GM08714 (cell line): ENCODE measurements at regions not wholly inside any gene's neighbourhood (a gene's known extent, or its start where the extent isn't known, plus 50 kb on each side); places are given as distances from the start of the nearest gene placed in this dataset.
"Not testable (repeated sequence)": the region's sequence is repeated elsewhere in the genome, so short reads cannot be mapped to it uniquely, and the experiment has no call there.

ENCODE experiments used
- H3K4me3 ChIP-seq: fragments of 200-500 bp; sonication (Bioruptor generic); 2 replicates; pipeline ENCODE4 v1.5.1; 2014; ENCODE audit warnings: mild to moderate bottlenecking, low read length, inconsistent platforms
- ZNF274 ChIP-seq: IDR thresholded peaks from 2 replicates; pipeline ENCODE4 v1.6.1; 2012; ENCODE audit warnings: mild to moderate bottlenecking, low read depth, low read length

GRCh38 chr1:212155219-212155618, 119.7 kb downstream of the DTL start:
- no peak overlapping the region for H3K4me3 ChIP-seq
- no peak for TF ChIP-seq ZNF274

GRCh38 chr1:212157252-212157651, 121.7 kb downstream of the DTL start:
- no peak for TF ChIP-seq ZNF274
- no peak overlapping the region for H3K4me3 ChIP-seq

DNA sequence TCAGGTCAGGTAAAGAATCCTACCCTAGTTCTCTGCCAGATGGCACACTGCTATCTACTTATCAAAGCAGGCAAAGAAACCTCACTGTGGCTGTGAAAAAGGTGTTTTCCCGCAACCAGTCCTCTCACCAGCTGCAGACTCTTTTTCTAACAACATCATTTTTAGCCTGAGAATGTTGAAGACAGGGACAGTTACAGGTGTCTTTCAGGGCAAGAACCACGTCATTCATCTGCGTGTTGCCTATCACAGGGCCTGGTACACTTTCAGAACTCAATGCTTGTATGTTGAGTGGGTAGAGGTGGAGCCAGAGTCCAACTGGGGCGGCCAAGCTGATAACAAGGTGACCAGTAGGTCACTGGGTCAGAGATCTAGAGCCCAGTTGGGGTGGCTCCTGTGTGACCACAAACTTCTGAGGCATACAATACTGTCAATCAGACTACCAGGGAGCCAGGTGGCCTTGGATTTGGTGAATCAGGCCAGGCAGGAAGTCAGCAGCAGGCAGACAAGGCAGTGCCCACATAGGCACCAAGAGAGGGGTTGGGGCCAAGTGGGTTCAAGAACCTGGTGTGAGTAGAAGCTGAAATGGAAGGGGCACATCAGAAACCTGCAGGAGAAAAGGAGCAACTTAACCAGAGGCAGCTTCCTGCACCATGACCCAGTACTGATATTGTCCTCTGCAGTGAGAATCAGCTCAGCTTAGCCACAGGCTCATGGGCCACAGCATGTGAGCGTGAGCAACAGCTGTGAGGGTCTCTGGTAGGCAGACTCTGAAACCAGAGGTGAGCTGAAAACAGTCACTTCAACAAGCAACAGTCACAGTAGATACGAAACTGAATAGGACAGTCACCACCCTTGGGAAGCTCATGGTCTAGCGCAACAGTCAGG, 123.6 kb downstream of the DTL start:
- H3K4me3 ChIP-seq, result no peak overlapping the region
- no peak for TF ChIP-seq ZNF274

DNA sequence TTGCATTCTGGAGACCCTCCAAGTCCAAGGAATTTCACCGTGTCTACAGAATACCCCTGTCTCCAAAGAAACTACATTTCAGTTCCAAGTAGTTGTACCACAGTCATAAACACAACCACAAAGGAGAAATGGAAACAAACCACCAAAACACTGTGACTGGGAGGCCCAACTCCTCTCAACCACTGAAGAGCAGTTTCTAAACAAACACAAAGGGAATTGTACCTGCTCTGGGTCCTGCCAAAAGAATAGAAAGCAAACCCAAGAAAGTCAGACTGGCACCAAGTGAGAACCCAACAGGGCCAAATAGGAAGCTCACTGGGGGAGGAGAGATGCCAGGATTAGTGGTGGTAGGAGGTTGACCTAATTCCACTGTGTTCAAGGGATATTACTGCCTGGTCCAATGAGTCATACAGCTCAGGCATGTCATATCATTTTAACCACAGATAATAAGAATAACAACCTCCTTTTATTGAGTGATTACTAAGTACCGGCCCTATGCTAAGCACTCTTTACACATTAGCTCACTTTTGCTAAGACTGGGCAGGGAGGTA, 123.9 kb upstream of the PPP2R5A start:
- TF ChIP-seq ZNF274, result no peak

DNA sequence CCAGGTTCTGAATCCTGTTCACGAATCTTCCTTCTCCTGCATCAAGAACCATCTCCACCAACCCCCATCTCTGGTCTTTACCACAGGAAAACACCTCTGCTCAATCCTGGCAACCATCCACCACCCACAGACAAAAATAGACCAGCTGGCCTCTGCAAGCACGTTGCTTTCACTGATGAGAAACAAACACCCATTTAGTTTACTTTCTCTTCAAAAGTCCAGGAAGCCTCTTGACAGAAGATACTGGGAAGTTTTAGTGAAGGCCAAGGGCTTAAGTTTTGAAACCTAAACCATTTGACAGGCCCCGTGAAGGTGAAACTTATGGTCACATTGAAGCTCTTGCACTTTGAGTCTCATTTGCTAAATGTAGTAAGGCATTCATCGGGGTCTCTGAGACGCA, 122.6 kb upstream of the PPP2R5A start:
- no peak for TF ChIP-seq ZNF274
- H3K4me3 ChIP-seq, result peak overlapping the region; percentile 9; the same call in 1 of the 2 replicates

More for the DNA sequence above, 123.9 kb upstream of the PPP2R5A start:
- no peak overlapping the region for H3K4me3 ChIP-seq

DNA sequence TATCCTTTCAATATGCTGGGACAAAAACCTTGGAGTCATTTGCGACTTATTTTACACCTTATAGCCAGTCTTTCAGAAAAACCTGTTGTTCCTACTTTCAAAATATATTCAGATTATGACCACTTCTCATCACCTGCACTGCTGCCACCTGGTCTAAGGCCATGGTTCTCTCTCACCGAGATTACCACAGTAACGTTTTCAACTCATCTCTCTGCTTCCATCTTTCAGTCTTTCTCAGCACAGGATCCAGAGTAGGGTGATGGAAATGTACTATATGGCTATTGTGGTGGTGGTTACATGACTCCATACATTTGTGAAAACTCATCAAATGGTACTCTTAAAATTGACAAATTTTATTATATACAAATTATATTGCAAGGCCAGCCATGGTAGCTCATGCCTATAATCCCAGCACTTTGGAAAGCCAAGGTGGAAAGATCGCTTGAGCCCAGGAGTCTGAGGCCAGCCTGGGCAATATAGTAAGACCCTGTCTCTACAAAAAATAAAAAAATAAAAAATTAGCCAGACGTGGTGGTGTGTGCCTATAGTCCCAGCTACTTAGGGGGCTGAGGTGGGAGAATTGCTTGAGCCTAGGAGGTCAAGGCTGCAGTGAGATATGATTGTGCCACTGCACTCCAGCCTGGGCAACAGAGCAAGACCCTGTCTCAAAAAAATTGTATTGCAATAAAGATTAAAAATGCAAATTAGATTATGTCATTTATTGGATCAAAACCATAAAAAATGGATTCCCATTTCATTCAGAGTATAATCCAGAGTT, 120.9 kb upstream of the PPP2R5A start:
- no peak overlapping the region for H3K4me3 ChIP-seq
- TF ChIP-seq ZNF274, result no peak

- H3K4me3 ChIP-seq, result no peak overlapping the region
Observed at GRCh38 chr1:212166244-212166643, 119.0 kb upstream of the PPP2R5A start.

DNA sequence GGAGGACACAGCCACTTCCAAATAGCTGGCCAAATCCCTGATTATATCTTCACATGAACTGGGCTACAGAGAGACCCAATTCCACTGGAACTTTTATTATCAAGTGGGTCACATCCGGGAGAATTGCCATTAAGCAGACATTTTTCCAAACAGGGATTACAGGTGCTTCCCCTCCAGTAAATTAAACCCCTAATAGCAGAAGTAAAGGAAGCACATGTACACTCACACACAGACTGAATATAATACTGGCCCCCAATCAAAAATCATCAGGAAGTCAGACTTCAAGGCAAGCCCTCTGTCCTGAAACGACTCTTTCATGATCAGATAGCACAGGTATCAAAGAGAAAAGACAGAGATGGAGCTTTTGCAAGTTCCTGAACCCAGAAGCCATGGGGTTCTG, 118.6 kb upstream of the PPP2R5A start:
- H3K4me3 ChIP-seq, result no peak overlapping the region
- no peak for TF ChIP-seq ZNF274

More at GRCh38 chr1:212166244-212166643, 119.0 kb upstream of the PPP2R5A start:
- TF ChIP-seq ZNF274, result no peak

DNA sequence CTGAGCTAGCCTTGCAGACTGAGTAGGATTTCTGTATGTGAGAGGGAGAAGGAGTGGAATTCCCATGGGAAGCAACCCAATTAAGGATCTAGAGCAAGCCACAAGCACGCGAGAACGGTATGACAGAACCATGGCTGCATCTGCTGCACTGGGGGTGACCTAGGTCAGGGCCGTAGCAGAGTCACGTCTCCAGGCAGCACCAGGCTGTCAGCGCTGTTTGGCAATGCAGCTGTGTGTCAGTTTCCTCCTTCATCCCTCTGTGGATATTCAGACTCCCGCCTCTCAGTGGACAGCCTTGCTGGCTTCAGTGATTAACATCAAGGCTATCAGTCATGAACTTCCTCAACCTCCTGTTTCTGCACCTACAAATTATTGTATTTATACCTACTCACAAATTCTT, 118.1 kb upstream of the PPP2R5A start:
- TF ChIP-seq ZNF274, result no peak
- no peak overlapping the region for H3K4me3 ChIP-seq

GRCh38 chr1:212173567-212173966, 111.6 kb upstream of the PPP2R5A start:
- no peak for TF ChIP-seq ZNF274
- no peak overlapping the region for H3K4me3 ChIP-seq

DNA sequence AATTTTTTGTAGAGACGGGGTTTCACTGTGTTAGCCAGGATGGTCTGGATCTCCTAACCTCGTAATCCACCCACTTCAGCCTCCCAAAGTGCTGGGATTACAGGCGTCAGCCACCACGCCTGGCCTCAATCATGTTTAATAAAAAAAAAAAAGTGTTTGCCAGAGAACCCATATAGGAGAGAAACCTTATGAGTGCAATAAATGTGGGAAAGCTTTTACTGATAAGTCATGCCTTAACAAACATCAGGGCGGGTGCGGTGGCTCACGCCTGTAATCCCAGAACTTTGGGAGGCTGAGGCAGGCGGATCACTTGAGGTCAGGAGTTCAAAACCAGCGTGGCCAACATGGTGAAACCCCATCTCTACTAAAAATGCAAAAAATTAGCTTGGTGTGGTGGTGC, 110.9 kb upstream of the PPP2R5A start:
- H3K4me3 ChIP-seq, result not testable (repeated sequence)

DNA sequence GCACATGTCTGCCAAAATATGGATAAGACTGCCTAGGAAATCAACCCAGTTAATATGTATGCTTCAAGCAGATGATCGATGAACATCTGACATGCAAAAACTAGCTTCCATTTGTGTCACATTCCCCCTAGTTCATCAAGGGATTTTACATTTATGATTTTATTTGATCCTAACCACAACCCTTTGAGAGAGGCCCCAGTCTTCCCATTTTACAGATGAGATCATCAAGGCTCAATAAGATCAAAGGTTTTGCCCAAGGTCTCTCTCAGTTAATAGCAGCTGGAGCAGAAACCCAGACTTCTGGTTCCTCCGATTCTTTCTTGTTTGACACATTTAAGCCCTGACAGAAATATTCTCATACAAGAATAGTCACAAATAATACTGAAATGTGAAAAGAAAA, 107.7 kb upstream of the PPP2R5A start:
- TF ChIP-seq ZNF274, result no peak
- no peak overlapping the region for H3K4me3 ChIP-seq

- TF ChIP-seq ZNF274, result no peak
- H3K4me3 ChIP-seq, result no peak overlapping the region
Observed at GRCh38 chr1:212178851-212179250, 106.4 kb upstream of the PPP2R5A start.

DNA sequence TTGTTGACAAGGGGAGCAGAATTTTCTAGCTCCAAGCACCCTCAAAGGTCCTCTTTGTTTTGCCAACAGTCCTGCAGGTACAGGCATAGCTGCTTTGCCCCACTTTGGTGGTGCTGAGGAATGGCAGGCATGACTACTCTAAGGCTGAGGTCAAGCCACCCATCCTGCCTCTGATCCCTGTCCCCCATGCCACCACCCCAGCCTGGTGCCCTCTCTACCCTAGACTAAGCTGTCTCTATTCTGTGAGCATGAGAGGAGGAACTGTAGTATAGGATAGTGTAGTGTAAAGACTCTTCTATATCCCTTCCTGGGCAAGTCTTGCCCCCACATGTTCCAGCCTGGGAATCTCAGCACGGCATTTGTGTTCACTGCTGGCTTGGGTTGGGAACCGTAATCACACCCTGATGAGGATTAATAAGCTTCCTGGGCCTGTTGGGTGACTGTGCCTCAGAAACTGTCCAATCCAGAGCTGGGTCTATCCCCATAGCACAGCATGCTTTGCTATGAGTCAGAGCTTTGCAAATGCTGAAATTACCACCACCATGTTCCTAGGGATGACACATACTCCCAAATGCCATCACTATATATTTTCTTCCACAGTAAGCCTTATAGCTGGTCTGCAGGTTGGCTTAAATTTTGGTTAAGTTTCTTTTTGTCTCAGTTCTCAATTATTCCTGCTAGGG, 105.7 kb upstream of the PPP2R5A start:
- TF ChIP-seq ZNF274, result no peak
- H3K4me3 ChIP-seq, result no peak overlapping the region
